OCI-LY7 (cell line): ENCODE measurements at regions not wholly inside any gene's neighbourhood (a gene's known extent, or its start where the extent isn't known, plus 50 kb on each side); places are given as distances from the start of the nearest gene placed in this dataset.

Source experiments
- EZH2phosphoT487 ChIP-seq: fragments of 200-600 bp; sonication (generic); IDR thresholded peaks from 2 replicates; pipeline ENCODE4 v1.6.1; 2018; ENCODE audit warnings: low read depth, borderline replicate concordance, mild to moderate bottlenecking, mixed run types, antibody characterized with exemption, low read length, moderate library complexity, mixed read lengths
- TF ChIP-seq, protein P1 (sequence below): fragments of 200-600 bp; sonication (generic); conservative IDR thresholded peaks from 2 replicates; pipeline ENCODE4 v1.5.1; 2014; ENCODE audit warnings: mild to moderate bottlenecking, antibody characterized with exemption, low read length, moderate library complexity, mixed read lengths

DNA sequence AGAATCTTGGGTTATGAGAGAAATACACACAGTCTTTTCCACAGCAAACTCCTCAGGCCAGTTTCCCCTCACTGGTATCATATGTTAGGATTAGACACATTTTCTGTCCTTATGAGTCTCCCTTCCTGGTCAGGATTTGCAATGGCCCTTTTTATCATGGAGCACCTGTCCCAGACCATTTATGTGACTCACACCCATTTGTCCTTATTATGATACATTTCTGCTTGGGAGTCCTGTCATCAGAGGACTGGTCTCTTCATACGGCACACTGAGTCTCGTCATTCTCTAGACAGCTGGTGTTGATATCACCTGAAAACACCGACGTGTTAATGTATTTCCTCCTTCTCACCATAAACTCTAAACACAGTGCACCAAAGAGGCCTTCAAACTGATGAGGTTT is 105.0 kb upstream of the SYT6 start:
- TF ChIP-seq, protein P1, sequence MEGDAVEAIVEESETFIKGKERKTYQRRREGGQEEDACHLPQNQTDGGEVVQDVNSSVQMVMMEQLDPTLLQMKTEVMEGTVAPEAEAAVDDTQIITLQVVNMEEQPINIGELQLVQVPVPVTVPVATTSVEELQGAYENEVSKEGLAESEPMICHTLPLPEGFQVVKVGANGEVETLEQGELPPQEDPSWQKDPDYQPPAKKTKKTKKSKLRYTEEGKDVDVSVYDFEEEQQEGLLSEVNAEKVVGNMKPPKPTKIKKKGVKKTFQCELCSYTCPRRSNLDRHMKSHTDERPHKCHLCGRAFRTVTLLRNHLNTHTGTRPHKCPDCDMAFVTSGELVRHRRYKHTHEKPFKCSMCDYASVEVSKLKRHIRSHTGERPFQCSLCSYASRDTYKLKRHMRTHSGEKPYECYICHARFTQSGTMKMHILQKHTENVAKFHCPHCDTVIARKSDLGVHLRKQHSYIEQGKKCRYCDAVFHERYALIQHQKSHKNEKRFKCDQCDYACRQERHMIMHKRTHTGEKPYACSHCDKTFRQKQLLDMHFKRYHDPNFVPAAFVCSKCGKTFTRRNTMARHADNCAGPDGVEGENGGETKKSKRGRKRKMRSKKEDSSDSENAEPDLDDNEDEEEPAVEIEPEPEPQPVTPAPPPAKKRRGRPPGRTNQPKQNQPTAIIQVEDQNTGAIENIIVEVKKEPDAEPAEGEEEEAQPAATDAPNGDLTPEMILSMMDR: no peak
- TF ChIP-seq EZH2phosphoT487: no peak
